ENCODE measurements at regions not wholly inside any gene's neighbourhood (a gene's known extent, or its start where the extent isn't known, plus 50 kb on each side); places are given as distances from the start of the nearest gene placed in this dataset.

GRCh38 chr3:70873686-70874085 lies 561.2 kb upstream of the MDFIC2 start:
- no peak for TF ChIP-seq CTCF (IDR thresholded peaks at IDR 0.05)

GRCh38 chr3:70871909-70872656 lies 559.6 kb upstream of the MDFIC2 start:
- no peak for TF ChIP-seq CTCF (IDR thresholded peaks at IDR 0.05)

- no peak for TF ChIP-seq CTCF (IDR thresholded peaks at IDR 0.05)
Measured at GRCh38 chr3:70870576-70870975, 558.1 kb upstream of the MDFIC2 start.

GRCh38 chr3:70868561-70868960 lies 556.1 kb upstream of the MDFIC2 start:
- TF ChIP-seq CTCF (IDR thresholded peaks at IDR 0.05): no peak

GRCh38 chr3:70863049-70863448 lies 550.6 kb upstream of the MDFIC2 start:
- TF ChIP-seq CTCF (IDR thresholded peaks at IDR 0.05): no peak

GRCh38 chr3:70861855-70862254 lies 549.4 kb upstream of the MDFIC2 start:
- TF ChIP-seq CTCF (IDR thresholded peaks at IDR 0.05): no peak

GRCh38 chr3:70861234-70861633 lies 548.8 kb upstream of the MDFIC2 start:
- TF ChIP-seq CTCF (IDR thresholded peaks at IDR 0.05): no peak

GRCh38 chr3:70857916-70858315 lies 545.5 kb upstream of the MDFIC2 start:
- no peak for TF ChIP-seq CTCF (IDR thresholded peaks at IDR 0.05)
